ENCODE measurements at regions not wholly inside any gene's neighbourhood (a gene's known extent, or its start where the extent isn't known, plus 50 kb on each side); places are given as distances from the start of the nearest gene placed in this dataset.

- no peak for DNase-seq
- H3K4me1 Mint-ChIP-seq, result no peaks in the 10 kb centered on the region
- H3K27ac Mint-ChIP-seq, result no peak overlapping the region
- POLR2A ChIA-PET, result no interaction called here
- peaks cover 5% of the 10 kb centered on the region for H3K27me3 Mint-ChIP-seq
- H3K4me3 Mint-ChIP-seq, result no peak overlapping the region
- no peaks in the 10 kb centered on the region for H3K36me3 Mint-ChIP-seq
- ATAC-seq (ENCODE audit: low read depth), result no peak
- H3K9me3 Mint-ChIP-seq, result no peaks in the 10 kb centered on the region
Measured at GRCh38 chr2:16002575-16002974, 62.2 kb downstream of the MYCN start.

DNA sequence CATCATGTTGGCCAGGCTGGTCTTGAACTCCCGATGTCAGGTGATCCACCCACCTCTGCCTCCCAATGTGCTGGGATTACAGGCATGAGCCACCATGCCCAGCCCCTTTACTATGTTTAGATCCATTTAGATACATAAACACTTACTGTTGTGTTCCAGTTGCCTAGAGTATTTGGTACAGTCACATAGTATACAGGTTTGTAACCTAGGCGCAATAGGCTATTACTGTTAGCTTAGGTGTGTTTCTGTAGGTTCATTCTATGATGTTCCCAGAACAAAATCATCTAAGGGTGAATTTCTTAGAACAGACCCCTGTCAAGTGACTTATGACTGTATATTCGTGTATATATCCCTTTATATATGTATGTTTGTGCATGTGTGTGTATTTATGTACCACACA lies 61.8 kb downstream of the MYCN start:
- POLR2A ChIA-PET, result no interaction called here
- Mint-ChIP-seq H3K36me3 (no peaks in the 10 kb centered on the region), H3K9me3 (no peaks in the 10 kb centered on the region), H3K4me3 (no peak overlapping the region), H3K27ac (no peak overlapping the region), H3K4me1 (no peaks in the 10 kb centered on the region), H3K27me3 (peaks cover 5% of the 10 kb centered on the region)
- no peak for ATAC-seq (ENCODE audit: low read depth)
- DNase-seq, result no peak

GRCh38 chr2:16000642-16001041 lies 60.3 kb downstream of the MYCN start:
- Mint-ChIP-seq H3K27ac (no peak overlapping the region), H3K4me1 (no peaks in the 10 kb centered on the region), H3K9me3 (no peaks in the 10 kb centered on the region), H3K4me3 (no peak overlapping the region), H3K36me3 (no peaks in the 10 kb centered on the region), H3K27me3 (peaks cover 3% of the 10 kb centered on the region)
- POLR2A ChIA-PET, result no interaction called here
- ATAC-seq (ENCODE audit: low read depth) (no peak), DNase-seq (no peak)

DNA sequence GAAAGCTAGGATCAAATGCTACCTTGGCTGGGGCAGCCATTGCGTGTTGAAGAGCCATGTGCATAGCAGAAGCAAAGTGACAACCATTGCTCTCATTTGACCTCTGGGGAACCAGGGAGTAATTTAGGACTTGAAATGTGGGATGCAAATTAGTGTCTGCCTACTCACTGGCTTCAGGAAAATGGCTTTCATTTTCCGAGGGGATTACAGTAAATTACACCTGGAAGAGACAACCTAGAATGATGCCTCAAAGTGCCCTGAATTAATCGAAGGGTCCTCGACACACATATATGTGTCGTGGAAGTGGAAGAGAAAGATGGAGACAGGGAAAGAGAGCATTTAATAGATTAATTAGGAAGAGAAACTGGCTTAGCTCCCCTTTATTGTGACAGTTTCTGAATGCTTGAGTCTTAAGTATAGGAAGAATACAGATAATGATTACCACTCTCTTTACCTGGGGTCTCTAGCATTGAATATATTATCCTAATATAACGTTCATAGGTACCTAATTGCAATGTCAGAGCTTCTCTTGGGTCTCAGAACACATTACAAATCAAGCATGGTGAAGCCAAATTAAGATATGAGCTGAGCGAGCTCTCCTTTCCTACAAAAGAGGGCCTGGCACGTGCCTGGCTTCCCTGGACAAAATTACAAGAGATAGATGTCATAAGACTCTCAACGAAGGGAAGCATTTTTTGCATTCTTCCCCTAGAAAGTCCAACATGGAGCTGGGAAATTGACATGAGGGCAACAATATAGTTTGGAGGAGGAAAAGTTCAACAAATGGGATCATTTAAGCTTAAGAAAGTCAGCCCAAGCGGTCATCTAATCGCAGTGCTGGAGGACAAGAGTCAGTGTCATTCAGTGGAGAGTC lies 59.5 kb downstream of the MYCN start:
- ATAC-seq (ENCODE audit: low read depth) (no peak), DNase-seq (no peak)
- Mint-ChIP-seq H3K27ac (no peak overlapping the region), H3K4me3 (no peak overlapping the region), H3K4me1 (no peaks in the 10 kb centered on the region), H3K36me3 (no peaks in the 10 kb centered on the region), H3K27me3 (peaks cover 3% of the 10 kb centered on the region), H3K9me3 (peaks cover 1% of the 10 kb centered on the region)
- POLR2A ChIA-PET, result no interaction called here

DNA sequence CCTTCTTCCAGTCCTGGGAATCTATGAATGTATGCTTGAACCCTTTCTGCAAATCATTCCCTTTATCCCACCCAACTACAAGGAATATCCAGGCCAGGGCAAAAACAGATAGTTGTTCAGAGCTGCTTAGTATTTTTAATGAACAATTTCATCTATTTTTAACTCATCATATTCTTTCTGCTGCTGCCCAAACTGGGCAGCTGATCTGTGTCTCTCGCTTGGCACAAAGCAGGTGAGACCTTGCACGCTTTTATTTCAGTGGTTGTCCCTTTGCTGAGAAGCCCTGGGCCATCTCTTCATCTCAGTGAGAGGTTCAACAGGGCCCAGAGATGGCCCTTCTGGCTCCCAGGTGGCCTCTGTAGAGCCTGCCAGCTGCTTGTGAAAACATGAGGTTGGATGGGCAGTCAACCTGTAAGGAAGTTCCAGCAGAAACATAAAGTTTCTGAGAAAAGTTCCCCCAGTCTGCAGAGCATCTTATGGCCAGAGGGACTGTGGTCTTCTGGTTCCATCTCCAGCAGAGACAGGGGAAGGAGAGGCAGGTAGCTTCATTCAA lies 57.5 kb downstream of the MYCN start:
- no peak overlapping the region for H3K4me3 Mint-ChIP-seq
- POLR2A ChIA-PET, result no interaction called here

GRCh38 chr2:15996536-15997423 lies 56.4 kb downstream of the MYCN start:
- H3K36me3 Mint-ChIP-seq, result no peaks in the 10 kb centered on the region
- H3K4me1 Mint-ChIP-seq, result no peaks in the 10 kb centered on the region
- POLR2A ChIA-PET, result no interaction called here
- DNase-seq (no peak), ATAC-seq (ENCODE audit: low read depth) (no peak)
- H3K27me3 Mint-ChIP-seq, result peaks cover 3% of the 10 kb centered on the region
- peaks cover 1% of the 10 kb centered on the region for H3K9me3 Mint-ChIP-seq
- no peak overlapping the region for H3K4me3 Mint-ChIP-seq
- H3K27ac Mint-ChIP-seq, result no peak overlapping the region

More for the DNA sequence above, 57.5 kb downstream of the MYCN start:
- ATAC-seq (ENCODE audit: low read depth) (no peak), DNase-seq (no peak)
- H3K4me1 Mint-ChIP-seq, result no peaks in the 10 kb centered on the region
- peaks cover 3% of the 10 kb centered on the region for H3K27me3 Mint-ChIP-seq
- no peak overlapping the region for H3K27ac Mint-ChIP-seq
- H3K36me3 Mint-ChIP-seq, result no peaks in the 10 kb centered on the region
- H3K9me3 Mint-ChIP-seq, result peaks cover 1% of the 10 kb centered on the region

Measured in activated naive CD8-positive, alpha-beta T cell treated with anti-CD3 and anti-CD28 coated beads, Interleukin-2, amount 10 ng/mL, durations not matched to agents 7 days and 5 days (primary cell).